Naive thymus-derived CD8-positive, alpha-beta T cell (primary cell): ENCODE measurements at regions not wholly inside any gene's neighbourhood (a gene's known extent, or its start where the extent isn't known, plus 50 kb on each side); places are given as distances from the start of the nearest gene placed in this dataset.
A peak's percentile ranks its signal among the peaks of the same experiment; 100 is the strongest.

Experiments used
- ATAC-seq, 2 donors: fragments of 150-1000 bp; cut with Tn5 transposase in 1 of 2; sonication (Bioruptor Pico), chemical (Tn5 transposase) in 1 of 2; 1 replicate in 1 of 2; 2 replicates in 1 of 2; pipeline ENCODE4 v1.10.0; 2021; ENCODE audit warnings: mild to moderate bottlenecking in 2 of 2, moderate library complexity in 2 of 2
- POLR2A ChIA-PET: fragments of 350-600 bp; sonication (Branson Sonifier 250); formaldehyde crosslinking; loops from one replicate; lab custom pipeline; 2021; ENCODE audit warnings: antibody characterized with exemption; lab: Charles Lee
- DNase-seq, 10 donors: peaks; one replicate each; pipeline versions ENCODE4 v3.0.0 to v3.0.0-alpha.2; 2020 to 2022
- H3K27ac Mint-ChIP-seq, 10 donors: one replicate each; pipeline ENCODE4 v1.8.0; 2020 to 2022; ENCODE audit warnings: mild to moderate bottlenecking in 10 of 10, mixed read lengths in 10 of 10, moderate library complexity in 4 of 10, inconsistent platforms in 1 of 10
- H3K27me3 Mint-ChIP-seq, 5 donors: one replicate each; pipeline ENCODE4 v1.8.0; 2021 to 2022; ENCODE audit warnings: mixed read lengths in 5 of 5
- H3K36me3 Mint-ChIP-seq, 3 donors: one replicate each; pipeline ENCODE4 v1.8.0; 2020 to 2022; ENCODE audit warnings: mixed read lengths in 3 of 3, mild to moderate bottlenecking in 2 of 3, inconsistent platforms in 1 of 3
- H3K4me1 Mint-ChIP-seq, 4 donors: one replicate each; pipeline ENCODE4 v1.8.0; 2021 to 2022; ENCODE audit warnings: mixed read lengths in 4 of 4
- H3K4me3 Mint-ChIP-seq, 10 donors: one replicate each; pipeline ENCODE4 v1.8.0; 2020 to 2022; ENCODE audit warnings: mild to moderate bottlenecking in 10 of 10, mixed read lengths in 10 of 10, moderate library complexity in 6 of 10, inconsistent platforms in 1 of 10
- H3K9me3 Mint-ChIP-seq, 9 donors: one replicate each; pipeline ENCODE4 v1.8.0; 2020 to 2022; ENCODE audit warnings: mixed read lengths in 9 of 9, mild to moderate bottlenecking in 3 of 9, inconsistent platforms in 1 of 9, moderate library complexity in 1 of 9

DNA sequence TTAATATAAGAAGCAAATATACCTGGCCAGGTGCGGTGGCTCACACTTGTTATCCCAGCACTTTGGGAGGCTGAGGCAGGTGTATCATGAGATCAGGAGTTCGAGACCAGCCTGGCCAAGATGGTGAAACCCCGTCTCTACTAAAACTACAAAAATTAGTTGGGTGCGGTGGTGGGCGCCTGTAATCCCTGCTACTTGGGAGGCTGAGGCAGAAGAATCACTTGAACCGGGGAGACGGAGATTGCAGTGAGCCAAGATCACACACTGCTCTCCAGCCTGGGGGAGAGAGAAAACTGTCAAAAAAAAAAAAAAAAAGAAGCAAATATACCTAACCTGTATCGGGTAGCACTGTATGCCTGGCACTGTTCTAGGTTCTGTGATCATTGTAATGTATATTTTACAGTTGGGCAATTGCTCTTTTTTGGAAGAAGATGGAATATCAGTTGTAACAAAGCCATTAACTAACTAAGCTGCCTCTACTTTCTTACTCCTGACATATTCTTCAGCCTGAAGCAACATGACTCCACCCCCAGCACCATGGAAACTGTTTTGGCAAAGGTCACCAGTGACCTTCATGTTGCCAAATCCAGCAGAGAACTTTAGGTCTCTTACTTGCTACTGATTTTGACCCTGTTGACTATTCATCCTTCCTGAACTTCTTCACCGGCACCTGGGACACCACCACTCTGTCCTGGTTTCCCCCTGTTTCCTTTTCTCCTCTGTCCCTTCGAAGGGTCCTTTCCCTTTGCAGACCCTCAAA, 203.8 kb downstream of the RPLP1 start:
- Mint-ChIP-seq H3K27ac (peak overlapping the region in 1 of 10 donors; percentile 4), H3K4me1 (peaks cover 4 to 10% (median 8%) of the 10 kb centered on the region in 4 donors), H3K27me3 (peaks cover 0 to 12% (median 4%) of the 10 kb centered on the region in 5 donors), H3K4me3 (no peak overlapping the region), H3K36me3 (no peaks in the 10 kb centered on the region), H3K9me3 (no peaks in the 10 kb centered on the region)
- DNase-seq (no peak), ATAC-seq (no peak)
- POLR2A ChIA-PET: no interaction called here

DNA sequence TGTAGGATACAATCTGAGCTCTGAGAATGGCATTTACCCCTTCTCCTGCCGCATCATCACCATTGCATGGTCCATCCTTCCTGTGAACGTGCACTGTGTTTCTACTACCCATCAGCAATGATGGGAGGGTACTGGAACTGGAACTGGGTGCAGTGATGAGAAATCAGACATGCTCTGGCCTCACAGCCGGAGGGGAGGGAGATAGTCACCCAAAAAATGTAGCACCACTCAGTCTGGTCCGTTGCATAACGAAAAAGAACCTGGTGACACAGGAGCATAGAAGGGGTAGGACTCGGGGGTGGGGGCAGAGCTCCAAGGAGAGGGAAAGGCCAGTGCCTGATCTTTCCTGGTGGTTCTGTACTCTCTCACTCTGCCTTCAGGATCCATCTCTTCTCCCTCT, 205.0 kb downstream of the RPLP1 start:
- Mint-ChIP-seq H3K9me3 (no peaks in the 10 kb centered on the region), H3K4me1 (peaks cover 0 to 6% (median 2%) of the 10 kb centered on the region in 4 donors), H3K27me3 (peaks cover 0 to 8% (median 0%) of the 10 kb centered on the region in 5 donors), H3K27ac (no peak overlapping the region), H3K36me3 (no peaks in the 10 kb centered on the region), H3K4me3 (no peak overlapping the region)
- POLR2A ChIA-PET: no interaction called here
- DNase-seq (no peak), ATAC-seq (no peak)

DNA sequence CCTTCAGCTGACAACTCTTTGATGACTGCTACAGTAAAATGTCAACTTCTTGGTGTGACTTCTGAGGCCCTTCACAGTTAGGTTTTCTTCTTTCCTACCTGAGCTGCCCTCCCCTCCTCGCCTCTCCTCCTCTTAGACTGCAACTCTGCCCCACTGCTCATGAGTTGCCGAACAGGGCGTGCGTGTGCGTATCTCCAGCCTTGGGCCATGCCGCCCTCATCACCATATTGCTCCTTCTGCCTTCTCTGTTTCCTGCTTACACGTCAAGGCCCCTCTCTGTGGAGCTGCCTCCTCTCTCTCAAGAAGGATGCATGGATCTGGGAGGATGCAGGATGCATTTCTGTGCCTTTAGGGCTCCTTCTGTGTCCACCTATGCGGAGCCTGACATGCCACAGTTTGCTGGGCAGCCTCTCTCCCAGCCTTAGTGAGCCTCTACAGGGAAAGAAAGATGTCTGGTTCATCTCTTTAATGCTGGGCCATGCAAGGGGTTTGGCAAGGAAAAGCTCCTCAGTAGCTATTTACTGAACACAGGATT, 205.9 kb downstream of the RPLP1 start:
- no peak overlapping the region for H3K27ac Mint-ChIP-seq
- POLR2A ChIA-PET: interaction anchor here (0.6 kb wide), 1 partner anchor 85 kb away, joined by 3 read pairs; no protein-coding TSS in a partner anchor
- no peak overlapping the region for H3K4me3 Mint-ChIP-seq
- ATAC-seq (no peak), DNase-seq (no peak)
- H3K27me3 Mint-ChIP-seq: peaks cover 0 to 8% (median 0%) of the 10 kb centered on the region in 5 donors
- peaks cover 0 to 9% (median 2%) of the 10 kb centered on the region in 4 donors for H3K4me1 Mint-ChIP-seq
- H3K9me3 Mint-ChIP-seq: no peaks in the 10 kb centered on the region
- no peaks in the 10 kb centered on the region for H3K36me3 Mint-ChIP-seq

DNA sequence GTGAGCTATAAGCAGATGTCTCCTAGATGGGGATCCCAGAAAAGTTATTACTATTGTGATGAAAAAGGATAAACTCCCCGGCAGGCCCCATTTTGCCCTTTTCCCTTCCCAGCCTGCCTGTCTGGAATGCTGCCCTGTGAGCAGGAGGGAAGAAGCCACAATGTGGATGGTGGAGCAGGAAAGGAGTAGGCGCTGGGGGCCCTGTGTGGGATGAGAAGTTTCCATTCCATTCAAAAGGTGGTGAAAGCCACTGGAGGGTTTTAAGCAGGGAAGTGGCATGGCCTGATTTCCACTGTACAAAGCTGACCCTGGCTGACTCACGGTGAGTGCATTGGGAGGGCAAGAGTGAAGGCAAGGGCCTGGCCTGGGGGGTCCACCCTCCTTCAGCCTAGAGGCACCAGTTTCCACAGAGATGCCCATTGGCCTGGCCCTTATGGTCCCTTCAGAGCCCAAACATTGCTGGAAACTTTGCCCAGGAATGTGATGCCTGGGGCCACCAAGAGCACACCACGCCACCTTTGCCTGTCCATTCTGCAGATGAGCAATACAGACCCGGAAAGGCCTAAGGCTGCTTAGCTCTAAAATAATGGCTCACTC, 206.9 kb downstream of the RPLP1 start:
- Mint-ChIP-seq H3K27ac (no peak overlapping the region), H3K4me1 (peaks cover 0 to 15% (median 2%) of the 10 kb centered on the region in 4 donors), H3K9me3 (no peaks in the 10 kb centered on the region), H3K27me3 (peaks cover 0 to 8% (median 0%) of the 10 kb centered on the region in 5 donors), H3K4me3 (no peak overlapping the region), H3K36me3 (no peaks in the 10 kb centered on the region)
- ATAC-seq: no peak
- POLR2A ChIA-PET: no interaction called here
- DNase-seq: no peak

DNA sequence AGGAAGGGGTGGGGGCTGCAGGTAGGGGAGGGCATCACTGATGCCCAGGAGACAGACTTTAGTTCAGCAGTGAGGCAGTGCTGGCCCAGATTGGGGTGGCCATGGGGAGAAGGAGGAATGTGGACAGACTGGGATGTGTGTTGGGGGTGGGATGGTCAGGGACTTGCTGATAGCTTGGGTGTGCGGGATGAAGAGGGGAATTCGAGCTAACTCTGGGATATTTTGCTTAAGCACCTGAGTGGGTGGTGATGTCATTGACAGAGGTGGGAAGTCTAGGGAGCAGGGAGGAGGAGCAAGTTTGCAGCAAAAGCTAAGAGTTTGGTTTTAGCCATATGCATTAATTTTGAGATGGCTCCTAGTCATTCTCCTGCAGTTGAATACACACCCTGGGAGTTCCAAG, 207.5 kb downstream of the RPLP1 start:
- Mint-ChIP-seq H3K27ac (no peak overlapping the region), H3K9me3 (no peaks in the 10 kb centered on the region), H3K27me3 (peaks cover 0 to 8% (median 0%) of the 10 kb centered on the region in 5 donors), H3K4me1 (peaks cover 1 to 15% (median 2%) of the 10 kb centered on the region in 4 donors), H3K4me3 (no peak overlapping the region), H3K36me3 (no peaks in the 10 kb centered on the region)
- DNase-seq (no peak), ATAC-seq (no peak)
- POLR2A ChIA-PET: no interaction called here

DNA sequence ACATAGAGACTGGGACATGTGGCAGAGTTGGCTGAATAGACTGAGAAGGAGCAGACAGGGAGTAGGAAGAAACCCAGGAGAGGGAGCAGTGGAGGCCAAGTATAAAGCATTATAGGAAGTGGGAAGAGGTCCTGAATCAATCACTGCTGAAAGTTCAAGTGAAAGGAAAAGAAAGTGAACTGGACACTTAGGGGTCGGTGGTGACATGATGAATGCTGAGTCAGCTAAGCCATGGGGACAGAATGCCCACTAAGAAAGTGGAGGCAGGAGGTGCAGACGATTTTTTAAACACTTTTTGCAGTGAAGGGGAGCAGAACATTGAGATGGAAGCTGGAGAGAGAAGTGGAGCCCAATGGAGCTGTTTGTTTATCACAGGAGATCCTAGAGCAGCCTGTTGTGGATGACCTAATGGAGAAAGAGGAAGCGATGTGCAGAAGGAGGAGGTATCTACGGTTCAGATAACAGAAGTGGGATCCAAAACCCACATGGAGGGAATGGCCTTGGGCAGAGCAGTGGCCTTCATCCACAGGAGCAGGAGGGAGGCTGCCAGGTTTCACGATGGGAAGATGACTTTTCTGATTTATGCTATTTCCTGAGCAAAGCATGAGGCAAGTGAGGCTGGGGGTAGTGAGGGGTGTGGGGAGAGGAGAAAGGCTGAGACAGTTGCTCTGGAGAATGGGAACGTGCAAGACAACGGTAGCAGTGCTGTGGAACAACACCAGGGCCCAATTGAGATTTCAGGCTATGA, 208.2 kb downstream of the RPLP1 start:
- POLR2A ChIA-PET: no interaction called here
- H3K27ac Mint-ChIP-seq: no peak overlapping the region
- H3K36me3 Mint-ChIP-seq: no peaks in the 10 kb centered on the region
- H3K4me3 Mint-ChIP-seq: no peak overlapping the region
- no peaks in the 10 kb centered on the region for H3K9me3 Mint-ChIP-seq
- H3K4me1 Mint-ChIP-seq: peaks cover 7 to 21% (median 8%) of the 10 kb centered on the region in 4 donors
- no peak for ATAC-seq
- H3K27me3 Mint-ChIP-seq: peaks cover 0 to 5% (median 0%) of the 10 kb centered on the region in 5 donors
- no peak for DNase-seq

DNA sequence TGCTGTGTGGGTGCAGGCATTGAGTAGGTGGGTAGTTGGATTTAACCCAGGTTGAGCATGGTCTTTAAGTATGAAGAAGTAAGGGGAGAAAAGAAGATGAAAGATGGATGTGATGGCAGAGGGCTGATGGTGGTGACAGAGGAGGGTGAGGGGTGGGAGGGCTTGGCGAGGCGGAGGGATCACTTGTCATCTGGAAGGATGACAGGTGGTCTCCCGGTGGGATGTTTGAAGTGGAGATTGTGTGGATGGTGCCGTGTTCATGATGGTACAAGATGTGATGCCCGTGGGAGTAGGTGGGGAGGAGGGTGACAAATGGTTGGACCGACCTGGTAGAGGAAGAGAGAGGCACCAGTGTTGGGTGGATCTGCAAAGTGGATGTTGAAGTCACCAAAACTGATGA, 208.8 kb downstream of the RPLP1 start:
- no peak overlapping the region for H3K27ac Mint-ChIP-seq
- no peak for ATAC-seq
- no peak for DNase-seq

DNA sequence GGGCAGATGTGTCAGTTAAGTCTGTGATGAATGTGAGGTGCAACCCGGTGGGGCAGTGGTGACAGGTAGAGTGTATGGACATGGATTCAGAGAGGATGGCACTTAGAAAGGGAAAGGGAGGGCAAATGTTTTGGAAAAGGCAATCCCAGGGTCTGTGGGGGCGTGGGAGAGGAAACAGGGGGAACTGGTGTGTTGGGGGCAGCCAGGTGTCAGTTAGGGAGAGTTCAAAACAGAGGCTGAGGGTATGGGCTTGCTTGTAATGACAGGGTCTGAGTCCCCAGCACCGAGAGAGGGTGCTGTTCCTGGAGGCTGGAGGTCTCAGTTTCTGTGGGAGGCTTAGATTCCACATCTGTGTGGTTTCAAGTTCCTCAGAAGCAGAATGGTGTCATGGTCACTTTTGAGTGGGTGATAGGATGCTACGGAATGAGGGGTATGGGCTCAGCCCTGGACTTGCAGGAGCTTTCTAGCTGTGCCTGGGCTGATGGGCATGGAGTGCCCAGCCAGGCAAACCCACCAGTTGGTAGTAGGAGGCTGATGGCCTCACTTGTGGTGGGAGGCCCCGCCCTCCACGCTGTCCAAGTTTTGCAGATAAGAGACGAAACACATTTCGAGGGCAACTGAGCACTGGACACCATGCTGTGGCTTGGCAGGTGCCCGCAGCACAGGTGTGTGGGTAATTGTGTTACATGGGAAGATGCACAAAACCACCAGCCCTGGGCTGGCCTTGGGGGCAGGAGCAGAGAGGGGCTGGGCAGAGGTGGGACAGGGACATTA, 209.4 kb downstream of the RPLP1 start:
- Mint-ChIP-seq H3K27ac (no peak overlapping the region), H3K36me3 (no peaks in the 10 kb centered on the region), H3K27me3 (peaks cover 0 to 5% (median 0%) of the 10 kb centered on the region in 5 donors), H3K4me3 (no peak overlapping the region), H3K4me1 (peaks cover 15 to 33% (median 19%) of the 10 kb centered on the region in 4 donors), H3K9me3 (no peaks in the 10 kb centered on the region)
- no peak for DNase-seq
- POLR2A ChIA-PET: no interaction called here
- no peak for ATAC-seq

More for the DNA sequence above, 208.8 kb downstream of the RPLP1 start:
- POLR2A ChIA-PET: no interaction called here
- Mint-ChIP-seq H3K4me3 (no peak overlapping the region), H3K9me3 (no peaks in the 10 kb centered on the region), H3K4me1 (peaks cover 13 to 27% (median 14%) of the 10 kb centered on the region in 4 donors), H3K36me3 (no peaks in the 10 kb centered on the region), H3K27me3 (peaks cover 0 to 5% (median 0%) of the 10 kb centered on the region in 5 donors)

DNA sequence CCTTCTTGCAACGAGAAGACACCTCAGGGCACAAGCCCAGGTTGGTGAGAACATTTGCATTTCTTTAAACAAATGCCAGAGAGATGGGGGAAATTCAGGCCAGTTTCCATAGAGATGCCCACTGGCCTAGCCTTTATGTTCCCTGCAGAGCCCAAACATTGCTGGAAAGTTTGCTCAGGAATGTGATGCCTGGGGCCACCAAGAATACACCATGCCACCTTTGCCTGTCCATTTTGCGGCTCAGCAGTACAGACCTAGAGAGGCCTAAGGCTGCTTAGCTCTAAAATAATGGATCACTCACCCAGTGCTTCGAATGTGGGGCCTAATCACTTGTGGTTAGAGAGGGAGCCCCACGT, 210.0 kb downstream of the RPLP1 start:
- Mint-ChIP-seq H3K9me3 (no peaks in the 10 kb centered on the region), H3K4me1 (peaks cover 15 to 37% (median 20%) of the 10 kb centered on the region in 4 donors), H3K27ac (peak overlapping the region in 1 of 10 donors; percentile 1), H3K4me3 (no peak overlapping the region), H3K27me3 (peaks cover 0 to 4% (median 0%) of the 10 kb centered on the region in 5 donors), H3K36me3 (no peaks in the 10 kb centered on the region)
- DNase-seq (no peak), ATAC-seq (no peak)
- POLR2A ChIA-PET: no interaction called here

DNA sequence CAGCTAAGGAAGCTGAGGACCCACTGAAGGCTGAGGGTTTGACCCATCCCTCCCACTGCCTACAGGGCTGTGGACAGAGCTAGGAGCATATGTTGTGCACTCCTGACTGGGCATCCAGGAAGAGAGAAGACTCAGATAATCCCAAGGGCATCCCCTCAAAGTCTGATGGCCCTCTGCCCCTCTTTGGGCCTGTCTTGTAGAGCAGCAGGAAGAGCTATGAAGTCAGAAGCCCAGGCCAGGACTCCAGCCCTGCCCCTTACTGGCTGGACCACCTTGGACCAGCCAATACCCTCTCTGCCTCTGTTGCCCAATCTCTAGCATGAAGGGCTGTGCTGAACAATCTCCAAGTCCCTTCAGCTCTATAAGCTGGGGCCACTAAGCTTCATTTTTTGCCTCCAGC, 210.8 kb downstream of the RPLP1 start:
- ATAC-seq (no peak), DNase-seq (no peak)
- Mint-ChIP-seq H3K4me3 (no peak overlapping the region), H3K27ac (peak overlapping the region in 1 of 10 donors; percentile 53), H3K4me1 (peaks cover 17 to 45% (median 26%) of the 10 kb centered on the region in 4 donors), H3K9me3 (no peaks in the 10 kb centered on the region), H3K27me3 (peaks cover 0 to 1% (median 0%) of the 10 kb centered on the region in 5 donors), H3K36me3 (no peaks in the 10 kb centered on the region)
- POLR2A ChIA-PET: interaction anchor here (1.1 kb wide), 1 partner anchor 50 kb away, joined by 3 read pairs; no protein-coding TSS in a partner anchor

DNA sequence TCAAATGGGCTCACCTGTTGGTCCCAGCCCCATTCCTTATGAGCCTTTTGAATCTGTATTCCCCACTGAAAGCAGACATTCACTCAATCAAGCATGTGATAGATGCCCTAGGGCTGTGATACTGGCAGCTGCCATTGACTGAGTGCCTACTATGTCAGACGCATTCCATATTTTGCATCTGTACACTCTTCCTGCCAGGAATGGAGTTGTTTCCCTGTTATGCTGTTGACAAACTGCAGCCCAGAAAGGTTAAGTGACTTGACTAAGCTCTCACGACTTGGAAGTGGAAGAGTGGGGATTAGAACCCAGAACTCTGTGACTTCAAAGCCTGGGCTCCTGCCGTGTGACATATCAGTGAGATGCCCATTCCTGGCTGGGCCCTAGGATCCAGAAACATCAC, 211.4 kb downstream of the RPLP1 start:
- Mint-ChIP-seq H3K36me3 (no peaks in the 10 kb centered on the region), H3K27me3 (no peaks in the 10 kb centered on the region), H3K4me3 (no peak overlapping the region), H3K27ac (peak overlapping the region in 2 of 10 donors; percentile 51 to 53), H3K4me1 (peaks cover 22 to 50% (median 32%) of the 10 kb centered on the region in 4 donors), H3K9me3 (no peaks in the 10 kb centered on the region)
- POLR2A ChIA-PET: interaction anchor here (1.1 kb wide), 1 partner anchor 50 kb away, joined by 3 read pairs; no protein-coding TSS in a partner anchor
- no peak for ATAC-seq
- DNase-seq: no peak
